ENCODE measurements at regions not wholly inside any gene's neighbourhood (a gene's known extent, or its start where the extent isn't known, plus 50 kb on each side); places are given as distances from the start of the nearest gene placed in this dataset.

DNA sequence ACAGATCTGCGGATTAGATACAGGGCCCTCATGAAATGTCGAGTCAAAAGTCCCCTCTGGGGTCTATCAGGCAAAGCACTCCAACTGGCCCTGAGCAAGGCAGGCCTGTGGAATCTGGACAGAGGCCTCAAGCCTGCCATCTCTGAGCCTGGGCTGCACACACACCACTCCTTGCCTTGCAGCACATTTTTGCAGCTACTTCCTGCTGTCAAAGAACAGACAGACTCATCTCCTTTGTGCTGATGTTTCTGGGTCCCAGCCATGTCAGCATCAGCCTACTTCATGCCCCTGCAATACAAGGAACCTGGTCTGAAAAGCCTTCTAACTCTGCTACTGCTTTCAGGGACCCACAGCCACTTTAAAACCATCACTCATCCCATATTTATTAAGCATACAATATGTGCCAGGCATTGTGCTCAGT is 60.6 kb upstream of the IL12A start:
- DNase-seq (ENCODE audit: low read depth in 2 of 2), result no peak

DNA sequence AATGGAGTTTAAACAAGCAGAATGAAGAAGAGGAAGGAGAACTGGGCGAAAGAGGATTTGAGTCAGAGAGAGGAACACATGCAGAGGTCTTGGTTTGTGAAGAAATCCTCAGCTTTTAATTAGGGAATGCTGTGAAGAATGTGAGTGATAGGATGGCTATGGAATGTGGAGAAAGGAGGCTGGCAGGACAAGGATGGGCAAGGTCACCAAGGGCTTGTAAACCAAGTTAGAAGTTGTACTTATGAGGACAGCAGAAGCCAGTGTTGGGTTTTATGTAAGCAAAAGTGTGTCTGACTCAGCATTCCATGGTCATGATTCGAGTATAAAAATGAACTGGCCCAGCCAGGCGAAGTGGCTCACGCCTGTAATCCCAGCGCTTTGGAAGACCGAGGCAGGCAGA is 60.0 kb upstream of the IL12A start:
- DNase-seq (ENCODE audit: low read depth in 2 of 2), result no peak

DNA sequence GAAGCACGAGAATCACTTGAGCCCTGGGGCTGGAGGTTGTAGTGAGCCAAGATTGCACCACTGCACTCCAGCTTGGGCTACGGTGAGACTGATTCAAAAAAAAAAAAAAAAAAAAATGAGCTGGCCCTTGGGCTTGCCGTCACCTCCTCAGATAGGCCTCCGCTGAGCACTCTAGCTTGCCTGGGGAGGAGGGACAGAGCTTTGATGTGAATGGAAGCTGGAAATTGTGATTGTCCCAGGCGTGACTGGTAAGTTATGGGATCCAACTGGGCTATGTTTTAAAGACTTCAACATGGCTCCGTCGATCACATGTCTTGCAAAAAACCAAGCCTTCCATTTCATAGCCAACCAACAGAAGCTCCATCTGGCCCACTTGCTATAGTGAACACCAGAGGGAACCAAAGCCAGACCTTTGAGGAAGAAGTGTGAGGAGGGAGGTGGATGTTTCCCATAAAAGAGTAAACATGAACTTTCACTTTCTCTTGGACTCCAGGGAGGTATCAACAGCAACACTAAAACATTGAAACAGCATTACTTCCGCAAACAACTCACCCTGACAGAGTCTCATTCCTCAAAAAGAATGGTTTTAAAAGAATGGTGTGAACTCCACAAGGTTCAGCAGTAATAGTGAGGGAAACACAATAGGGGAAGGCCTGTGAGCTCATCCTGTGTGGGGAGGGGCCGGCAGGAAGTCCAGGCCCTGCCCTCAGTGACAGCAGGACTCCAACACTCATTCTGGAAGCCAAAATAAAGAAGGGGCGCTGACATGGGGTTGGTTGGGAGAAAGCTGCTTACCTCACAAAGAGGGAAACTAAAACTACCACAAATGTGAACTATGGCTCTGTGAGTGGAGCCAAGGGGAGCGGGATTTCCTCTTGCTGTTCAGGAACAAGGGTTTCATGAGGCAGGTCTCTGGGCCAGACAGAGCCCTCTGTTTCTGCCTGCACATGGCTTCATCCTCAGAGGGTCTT is 59.2 kb upstream of the IL12A start:
- no peak for DNase-seq (ENCODE audit: low read depth in 2 of 2)

DNA sequence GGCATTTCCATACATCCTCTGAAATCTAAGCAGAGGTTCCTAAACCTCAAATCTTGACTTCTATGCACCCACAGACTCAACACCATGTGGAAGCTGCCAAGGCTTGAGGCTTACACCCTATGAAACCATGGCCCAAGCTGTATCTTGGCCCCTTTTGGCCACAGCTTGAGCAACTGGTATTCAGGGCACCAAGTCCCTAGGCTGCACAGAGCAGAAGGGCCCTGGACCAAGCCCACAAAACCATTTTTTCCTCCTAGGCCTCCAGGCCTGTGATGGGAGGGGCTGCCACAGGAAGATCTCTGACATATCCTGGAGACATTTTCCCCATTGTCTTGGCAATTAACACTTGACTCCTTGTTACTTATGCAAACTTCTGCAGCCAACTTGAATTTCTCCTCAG is 54.4 kb upstream of the IL12A start:
- DNase-seq (ENCODE audit: low read depth in 2 of 2), result no peak

DNA sequence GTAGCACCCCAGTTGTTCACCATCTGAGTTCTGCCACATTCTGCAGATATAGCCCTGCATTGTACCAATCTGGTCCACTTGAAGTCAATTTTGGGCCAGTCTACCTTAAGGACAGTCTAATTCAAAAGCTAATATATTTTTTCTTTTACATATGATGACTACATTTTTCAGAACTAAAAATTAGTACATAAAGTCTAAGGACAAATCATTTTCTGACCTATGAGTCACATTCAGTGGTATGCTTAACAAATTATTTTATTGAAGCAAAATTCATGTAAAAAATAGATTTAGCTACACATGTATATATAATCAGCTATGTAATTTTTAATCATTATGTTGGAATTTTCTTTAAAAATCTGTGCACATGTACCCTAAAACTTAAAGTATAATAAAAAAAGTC is 52.1 kb upstream of the IL12A start:
- no peak for DNase-seq (ENCODE audit: low read depth in 2 of 2)

DNA sequence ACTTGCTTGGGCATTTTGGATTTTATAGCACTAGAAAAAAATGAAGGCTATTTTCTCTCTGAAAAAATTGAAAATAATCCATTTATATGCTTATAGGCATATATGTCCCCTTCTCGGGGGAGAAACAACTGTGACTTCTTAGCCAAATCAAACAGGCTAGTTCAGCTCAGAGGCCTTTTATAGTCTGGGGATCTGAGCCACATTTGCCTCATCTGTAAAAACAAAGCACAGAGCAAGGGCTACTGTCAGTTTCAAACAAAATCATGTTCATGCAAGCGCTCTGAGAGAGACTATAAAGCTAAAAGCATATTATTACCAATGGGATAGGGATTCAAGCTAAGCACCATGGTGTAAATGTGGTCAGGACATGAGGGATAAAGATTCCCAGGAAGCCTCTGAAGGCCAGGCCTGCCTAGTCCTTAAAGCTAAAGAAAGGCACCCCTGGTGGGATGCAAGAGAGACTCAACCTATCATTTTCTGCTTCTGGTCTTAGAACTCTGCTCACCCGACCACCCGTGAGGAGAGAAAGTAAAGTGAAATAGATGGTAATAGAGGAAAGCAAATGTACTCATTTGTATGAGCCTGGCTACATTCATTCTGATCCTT is 51.0 kb upstream of the IL12A start:
- no peak for DNase-seq (ENCODE audit: low read depth in 2 of 2)

DNA sequence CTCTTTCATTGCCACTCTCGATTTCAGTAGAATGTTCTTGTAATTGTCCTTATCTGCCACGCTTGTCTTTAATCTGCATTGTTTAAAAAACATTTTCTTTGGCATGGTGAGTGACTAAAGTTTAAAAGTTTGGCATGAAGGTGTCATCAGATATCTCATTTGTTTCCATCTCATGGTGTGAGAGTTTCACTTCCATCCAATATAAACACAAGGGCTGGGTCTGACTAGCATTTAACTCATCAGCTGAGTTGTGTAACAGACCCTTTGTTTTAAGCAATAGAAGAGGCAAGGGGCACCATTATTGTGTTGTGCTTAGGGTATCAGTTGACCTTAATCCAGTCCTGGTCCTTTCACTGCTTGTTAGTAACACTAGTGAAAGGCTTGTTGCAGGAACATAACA is 49.9 kb upstream of the IL12A start:
- DNase-seq (ENCODE audit: low read depth in 2 of 2), result no peak

Measured in stimulated activated CD8-positive, alpha-beta memory T cell treated with anti-CD3 and anti-CD28 coated beads, Interleukin-2, amount 100 ng/mL, for 48 hours (primary cell).